IMR-90 (cell line): ENCODE measurements at regions not wholly inside any gene's neighbourhood (a gene's known extent, or its start where the extent isn't known, plus 50 kb on each side); places are given as distances from the start of the nearest gene placed in this dataset.

Experiments used
- ATAC-seq: fragments of 200-7000 bp; cut with Tn5 transposase; 2 replicates; pipeline ENCODE4 v1.9.1; 2020; ENCODE audit warnings: low read depth, mild to moderate bottlenecking, moderate library complexity
- BruUV-seq: library from RNA; stranded (reverse); fragments of 400-500 nt; replicated peaks from 2 replicates; lab custom pipeline; 2021; lab: Mats Ljungman, UMichigan
- CTCF ChIA-PET: fragments of 300-600 bp; formaldehyde crosslinking; extraction: SDS; loops from one replicate; lab custom pipeline; 2021; ENCODE audit warnings: antibody characterized with exemption; lab: Yijun Ruan, JAX
- POLR2A ChIA-PET: fragments of 300-600 bp; sonication (Branson Sonifier 250); formaldehyde crosslinking; loops from one replicate; lab custom pipeline; 2022; ENCODE audit warnings: antibody characterized with exemption; ENCODE audit not compliant: unreplicated experiment; lab: Charles Lee
- DNase-seq: peaks from one replicate; pipeline ENCODE4 v3.0.0; 2013
- H2AFZ ChIP-seq: replicated peaks from 2 replicates; pipeline ENCODE3; 2013; ENCODE audit warnings: low read length, mild to moderate bottlenecking; ENCODE audit not compliant: poor library complexity
- H2AK5ac ChIP-seq: 2 replicates; pipeline ENCODE4 v1.6.1; 2013; ENCODE audit warnings: low read depth, low read length, inconsistent platforms
- H2AK9ac ChIP-seq: replicated peaks from 2 replicates; pipeline ENCODE3; 2013; ENCODE audit warnings: mild to moderate bottlenecking, low read depth, low read length, moderate library complexity; ENCODE audit not compliant: poor library complexity
- H2BK120ac ChIP-seq: 2 replicates; pipeline ENCODE4 v1.6.1; 2013; ENCODE audit warnings: low read depth, low read length, inconsistent platforms
- H2BK15ac ChIP-seq: 3 replicates; pipeline ENCODE4 v1.6.1; 2013; ENCODE audit warnings: low read depth, low read length, inconsistent platforms
- H2BK20ac ChIP-seq: 2 replicates; pipeline ENCODE4 v1.6.1; 2013; ENCODE audit warnings: low read depth, mild to moderate bottlenecking, inconsistent platforms, low read length, moderate library complexity
- H2BK5ac ChIP-seq: 2 replicates; pipeline ENCODE4 v1.6.1; 2013; ENCODE audit warnings: mild to moderate bottlenecking, low read depth, low read length, inconsistent platforms; ENCODE audit not compliant: poor library complexity, severe bottlenecking
- H3K14ac ChIP-seq: replicated peaks from 2 replicates; pipeline ENCODE4 v1.6.1; 2013; ENCODE audit warnings: low read depth, low read length, inconsistent platforms
- H3K18ac ChIP-seq: 2 replicates; pipeline ENCODE4 v1.6.1; 2013; ENCODE audit warnings: low read depth, low read length, control low read depth
- H3K23ac ChIP-seq: 2 replicates; pipeline ENCODE4 v1.6.1; 2013; ENCODE audit warnings: low read depth, low read length, inconsistent platforms
- H3K27ac ChIP-seq: 2 replicates; pipeline ENCODE4 v1.5.1; 2013; ENCODE audit warnings: mild to moderate bottlenecking, control low read depth, low read length; ENCODE audit not compliant: insufficient read depth
- H3K27me3 ChIP-seq: 2 replicates; pipeline ENCODE4 v1.6.1; 2013; ENCODE audit warnings: low read length; ENCODE audit not compliant: control insufficient read depth, insufficient read depth
- H3K36me3 ChIP-seq: 2 replicates; pipeline ENCODE4 v1.6.1; 2013; ENCODE audit warnings: low read length, mixed read lengths; ENCODE audit not compliant: control insufficient read depth, insufficient read depth
- H3K4ac ChIP-seq: 2 replicates; pipeline ENCODE4 v1.6.1; 2013; ENCODE audit warnings: low read depth, low read length, inconsistent platforms
- H3K4me1 ChIP-seq: 2 replicates; pipeline ENCODE4 v1.6.1; 2013; ENCODE audit warnings: low read length, mixed read lengths; ENCODE audit not compliant: control insufficient read depth, insufficient read depth
- H3K4me2 ChIP-seq: 2 replicates; pipeline ENCODE4 v1.6.1; 2013; ENCODE audit warnings: low read depth, mild to moderate bottlenecking, control low read depth, low read length, moderate library complexity
- H3K4me3 ChIP-seq: 2 replicates; pipeline ENCODE4 v1.5.1; 2013; ENCODE audit warnings: low read depth, mild to moderate bottlenecking, control low read depth, low read length, moderate library complexity; ENCODE audit not compliant: insufficient read depth
- H3K56ac ChIP-seq: 2 replicates; pipeline ENCODE4 v1.6.1; 2013; ENCODE audit warnings: low read length, inconsistent platforms; ENCODE audit not compliant: insufficient read depth; ENCODE audit errors: extremely low read depth
- H3K79me1 ChIP-seq, 2 experiments: 2 replicates each; pipeline ENCODE4 v1.6.1; 2013; ENCODE audit warnings: low read length in 2 of 2, inconsistent platforms in 1 of 2, low read depth in 1 of 2
- H3K9ac ChIP-seq: 2 replicates; pipeline ENCODE4 v1.6.1; 2013; ENCODE audit warnings: low read depth, low read length, control low read depth
- H3K9me1 ChIP-seq: 2 replicates; pipeline ENCODE4 v1.6.1; 2013; ENCODE audit warnings: low read length, inconsistent platforms; ENCODE audit not compliant: insufficient read depth
- H3K9me3 ChIP-seq: 2 replicates; pipeline ENCODE4 v1.6.1; 2013; ENCODE audit warnings: low read length; ENCODE audit not compliant: control insufficient read depth, insufficient read depth
- H4K20me1 ChIP-seq: 2 replicates; pipeline ENCODE4 v1.6.1; 2013; ENCODE audit warnings: low read length, inconsistent platforms; ENCODE audit not compliant: insufficient read depth
- H4K5ac ChIP-seq: 2 replicates; pipeline ENCODE4 v1.6.1; 2013; ENCODE audit warnings: mild to moderate bottlenecking, low read depth, low read length, control low read depth
- H4K8ac ChIP-seq, 2 experiments: 2 replicates each; pipeline ENCODE4 v1.6.1; 2013; ENCODE audit warnings: low read depth in 2 of 2, low read length in 2 of 2, control low read depth in 1 of 2, inconsistent platforms in 1 of 2
- H4K91ac ChIP-seq: 2 replicates; pipeline ENCODE4 v1.6.1; 2013; ENCODE audit warnings: low read depth, low read length, inconsistent platforms; ENCODE audit not compliant: insufficient read depth
- FOS ChIP-seq: fragments of 150-350 bp; IDR thresholded peaks from 2 replicates; pipeline ENCODE4 v1.6.1; 2016; ENCODE audit warnings: low read depth, low read length
- NFE2L2 ChIP-seq: fragments of 150-350 bp; IDR thresholded peaks from 2 replicates; pipeline ENCODE4 v1.6.1; 2016; ENCODE audit warnings: low read depth, mild to moderate bottlenecking, low read length
- WGBS, 2 experiments: methylation state at CpG; one replicate each; pipeline versions ENCODE4 v1.1.5 to v1.1.7; 2013; ENCODE audit warnings: missing lambda C conversion rate in 2 of 2; ENCODE audit not compliant: insufficient read length in 1 of 2; ENCODE audit errors: extremely low coverage in 2 of 2; 5-methylcytosine and 5-hydroxymethylcytosine counted together
- dilution Hi-C: fragments of 300-500 bp; cut with HindIII; formaldehyde crosslinking; loops from one replicate; pipeline ENCODE4 v1.14.3; 2018; ENCODE audit warnings: low sequenced_read_pairs; ENCODE audit not compliant: unreplicated experiment
- in situ Hi-C: fragments of 300-500 bp; cut with MboI; formaldehyde crosslinking; loops from 3 replicates; pipeline ENCODE4 v1.14.3; 2019; ENCODE audit warnings: low sequenced_read_pairs, inconsistent platforms, mixed read lengths
- intact Hi-C: fragments of 100-400 bp; cut with micrococcal nuclease; formaldehyde crosslinking; loops from 2 replicates; pipeline ENCODE4 v1.10.0; 2022

GRCh38 chr2:147440734-147441133 lies 404.1 kb upstream of the ACVR2A start:
- dilution Hi-C loops (no loop called here), in situ Hi-C loops (no loop called here), intact Hi-C loops (no loop called here)
- no peak overlapping the region for H2AK5ac ChIP-seq
- no peak overlapping the region for H3K4me2 ChIP-seq
- no peaks in the 10 kb centered on the region for H4K20me1 ChIP-seq
- H3K9ac ChIP-seq = no peak overlapping the region
- H3K56ac ChIP-seq = no peak overlapping the region
- H3K9me1 ChIP-seq = no peaks in the 10 kb centered on the region
- no peak overlapping the region for H2BK20ac ChIP-seq
- H2AFZ ChIP-seq = no peak overlapping the region
- no peak overlapping the region for H3K4ac ChIP-seq
- no peak overlapping the region for H3K18ac ChIP-seq
- H2BK120ac ChIP-seq = no peak overlapping the region
- POLR2A ChIA-PET = no interaction called here
- no peak overlapping the region for H4K8ac ChIP-seq
- no peaks in the 10 kb centered on the region; the same call in 1 of the 2 replicates for H3K9me3 ChIP-seq
- no peak overlapping the region for H3K4me3 ChIP-seq
- 63% methylated on average over 1 of the region's 1 CpG; no CpG with 5 or more reads in 1 of the 2 experiments for WGBS, 2 experiments
- ATAC-seq (no peak), DNase-seq (no peak)
- H3K79me1 ChIP-seq = no peaks in the 10 kb centered on the region
- no peak overlapping the region for H3K23ac ChIP-seq
- H3K27me3 ChIP-seq = no peaks in the 10 kb centered on the region
- no peak overlapping the region for H2AK9ac ChIP-seq
- no peak overlapping the region for H3K14ac ChIP-seq
- no peak overlapping the region for H2BK5ac ChIP-seq
- no peak overlapping the region for H2BK15ac ChIP-seq
- CTCF ChIA-PET = no interaction called here
- BruUV-seq = no TSS peak
- no peak overlapping the region for H4K91ac ChIP-seq
- no peak overlapping the region for H3K27ac ChIP-seq
- TF ChIP-seq FOS (no peak), NFE2L2 (no peak)
- H4K5ac ChIP-seq = no peak overlapping the region
- H3K36me3 ChIP-seq = no peaks in the 10 kb centered on the region
- H3K4me1 ChIP-seq = no peaks in the 10 kb centered on the region
